Panc1 (cell line): ENCODE measurements at regions not wholly inside any gene's neighbourhood (a gene's known extent, or its start where the extent isn't known, plus 50 kb on each side); places are given as distances from the start of the nearest gene placed in this dataset.

Experiments used
- CTCF ChIP-seq: fragments of 450-650 bp; IDR thresholded peaks from 2 replicates; pipeline ENCODE4 v1.5.1; 2017; ENCODE audit warnings: mild to moderate bottlenecking
- POLR2AphosphoS5 ChIP-seq: IDR thresholded peaks from 2 replicates; pipeline ENCODE4 v1.6.1; 2012; ENCODE audit warnings: mild to moderate bottlenecking, low read depth, low read length, moderate library complexity
- SIN3A ChIP-seq: IDR thresholded peaks from 2 replicates; pipeline ENCODE4 v1.6.1; 2012; ENCODE audit warnings: low read depth, mild to moderate bottlenecking, low read length, moderate library complexity, borderline replicate concordance; ENCODE audit not compliant: insufficient read depth

GRCh38 chr7:80047032-80047431 is 87.6 kb upstream of the GNAI1 start:
- TF ChIP-seq CTCF (no peak), POLR2AphosphoS5 (no peak), SIN3A (no peak)
